H1 (cell line): ENCODE measurements at regions not wholly inside any gene's neighbourhood (a gene's known extent, or its start where the extent isn't known, plus 50 kb on each side); places are given as distances from the start of the nearest gene placed in this dataset.

Source experiments
- MAFK ChIP-seq: IDR thresholded peaks from 2 replicates; pipeline ENCODE4 v1.6.1; 2012; ENCODE audit warnings: low read depth, mild to moderate bottlenecking, improper control_type of control experiment, low read length

- no peak for TF ChIP-seq MAFK
These were observed 149.6 kb downstream of the FHIP1A start (continued) for GRCh38 chr4:151558496-151559113.
